M059J (cell line): ENCODE measurements at regions not wholly inside any gene's neighbourhood (a gene's known extent, or its start where the extent isn't known, plus 50 kb on each side); places are given as distances from the start of the nearest gene placed in this dataset.

ENCODE experiments used
- DNase-seq: peaks from one replicate; pipeline ENCODE4 v3.0.0-alpha.2; 2012; ENCODE audit warnings: low read depth

DNA sequence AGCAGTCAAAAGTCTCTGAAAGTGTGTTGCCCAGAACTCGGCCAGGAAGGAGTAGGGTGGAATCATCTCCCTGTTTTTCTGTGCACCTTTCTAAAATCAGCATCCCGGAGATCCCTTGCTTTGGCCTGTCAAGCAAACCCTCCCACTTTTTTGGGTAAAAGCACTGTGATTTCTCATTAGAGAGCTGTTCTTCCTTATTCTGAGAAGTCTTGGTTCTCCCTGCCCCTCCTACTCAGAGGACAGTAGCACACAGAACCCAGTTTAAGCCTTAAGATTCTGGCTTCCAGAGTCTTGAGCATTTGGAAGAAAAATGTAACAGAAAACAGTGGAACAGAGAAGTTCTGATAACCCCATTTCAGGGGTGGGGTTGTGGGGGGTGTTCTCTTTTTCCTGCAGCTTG, 52.6 kb upstream of the KATNAL1 start:
- no peak for DNase-seq

DNA sequence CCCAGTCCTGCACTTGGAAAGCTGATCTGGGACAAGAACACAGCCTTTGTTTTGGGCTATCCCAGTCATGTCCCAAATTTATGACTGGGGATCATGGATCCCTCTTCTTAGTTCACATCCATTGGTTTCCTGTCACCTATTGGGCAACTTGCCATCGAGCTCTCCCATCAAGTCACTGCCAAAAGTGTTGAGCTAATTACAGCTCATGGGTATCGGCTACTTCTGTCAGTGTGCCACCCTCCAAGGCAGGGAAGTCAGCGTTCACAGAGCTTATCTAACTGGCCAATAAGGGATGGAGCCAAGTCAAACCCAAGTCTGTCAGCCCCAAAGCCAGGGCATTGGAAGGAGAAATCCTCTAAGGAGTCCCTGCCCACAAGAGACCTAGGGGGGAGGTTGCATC, 53.2 kb upstream of the KATNAL1 start:
- no peak for DNase-seq

DNA sequence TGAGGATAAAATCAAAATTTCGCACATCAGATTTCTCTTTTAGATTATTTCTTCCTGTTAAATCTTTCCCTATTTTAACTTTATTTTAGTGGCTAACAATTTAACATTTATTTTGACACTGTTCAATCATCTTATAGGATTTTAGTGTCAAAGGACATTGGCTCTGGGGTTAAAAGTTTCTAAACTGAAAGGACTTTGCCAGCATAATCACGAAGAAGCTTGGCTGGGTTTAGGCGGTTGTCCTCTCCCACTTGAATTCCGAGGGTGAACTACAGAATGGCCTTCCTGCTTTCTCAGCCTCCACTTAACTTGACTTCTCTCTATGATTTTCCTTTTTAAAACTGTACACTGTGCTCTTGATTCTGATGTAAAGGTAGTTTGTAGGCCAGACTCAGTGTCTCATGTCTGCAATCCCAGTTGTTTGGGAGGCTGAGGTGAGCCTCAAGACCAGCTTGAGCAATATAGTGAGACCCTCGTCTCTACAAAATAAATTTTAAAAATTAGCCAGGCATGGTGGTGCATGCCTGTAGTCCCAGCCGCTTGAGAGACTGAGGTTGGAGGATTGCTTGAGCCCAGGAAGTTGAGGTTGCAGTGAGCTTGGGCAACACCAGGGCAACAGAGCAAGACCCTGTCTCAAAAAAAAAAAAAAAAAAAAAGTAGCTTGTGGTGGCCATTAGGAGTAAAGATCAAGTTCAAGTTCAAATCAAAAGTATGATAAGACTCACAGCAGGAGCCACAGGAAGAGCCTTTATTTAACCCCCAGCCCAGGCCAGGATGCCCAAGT, 54.8 kb upstream of the KATNAL1 start:
- no peak for DNase-seq

DNA sequence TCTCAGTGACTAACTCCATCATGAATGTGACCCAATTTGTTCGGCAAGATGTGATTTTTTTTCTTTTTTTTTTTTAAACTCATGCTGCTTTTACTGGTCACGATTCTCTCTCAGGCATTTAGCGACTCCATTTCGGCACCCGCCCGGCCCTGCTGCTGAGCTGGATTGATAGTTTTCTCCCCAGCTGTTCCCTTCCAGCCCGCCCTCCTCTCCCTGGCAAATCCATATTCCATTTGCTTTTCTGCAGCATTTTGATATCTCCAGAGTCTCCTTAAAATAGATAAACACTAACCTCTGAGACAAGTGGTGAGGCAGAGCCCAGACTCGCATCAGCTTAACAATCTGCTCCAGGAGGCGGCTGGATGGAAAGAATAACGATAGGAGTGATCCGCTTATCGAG, 55.5 kb upstream of the KATNAL1 start:
- no peak for DNase-seq

DNA sequence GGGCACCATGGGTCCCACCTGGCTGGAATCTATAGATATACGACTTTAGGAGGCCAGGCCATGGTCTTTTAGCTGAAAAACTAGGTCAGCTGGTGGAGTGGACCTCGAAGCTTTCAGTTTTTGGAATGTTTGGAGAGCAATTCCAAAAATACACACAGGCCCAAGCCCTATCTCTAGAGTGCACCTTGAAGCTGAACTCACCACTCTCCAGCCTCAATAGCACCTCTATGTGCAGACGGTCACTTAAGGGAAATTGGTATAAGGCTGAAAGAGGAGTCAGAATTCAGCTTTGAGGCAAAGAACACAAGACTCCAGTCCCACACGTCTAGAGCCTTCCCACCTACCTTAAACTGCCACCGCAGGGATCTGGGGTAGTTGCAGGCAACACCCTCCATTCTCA, 56.4 kb upstream of the KATNAL1 start:
- no peak for DNase-seq

DNA sequence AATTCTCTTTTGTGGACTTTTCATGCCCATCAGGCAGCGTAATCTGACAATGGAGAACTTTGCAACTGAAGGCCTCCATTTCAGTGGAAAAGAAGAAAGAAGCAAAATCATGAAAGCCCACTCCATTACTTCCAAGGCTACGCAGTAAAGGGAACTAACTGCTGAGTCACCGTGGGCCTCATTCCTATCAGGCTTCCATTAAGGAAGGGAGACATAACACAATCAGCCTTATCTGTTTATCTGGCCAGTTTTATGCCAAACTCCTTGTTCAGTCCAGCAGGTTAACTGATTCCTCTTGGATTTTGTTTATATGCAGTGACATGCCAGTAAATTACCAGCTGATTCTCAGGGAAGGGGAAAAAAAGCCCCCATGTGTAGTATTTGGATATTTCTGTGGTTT, 56.8 kb upstream of the KATNAL1 start:
- DNase-seq: peak; percentile 67

DNA sequence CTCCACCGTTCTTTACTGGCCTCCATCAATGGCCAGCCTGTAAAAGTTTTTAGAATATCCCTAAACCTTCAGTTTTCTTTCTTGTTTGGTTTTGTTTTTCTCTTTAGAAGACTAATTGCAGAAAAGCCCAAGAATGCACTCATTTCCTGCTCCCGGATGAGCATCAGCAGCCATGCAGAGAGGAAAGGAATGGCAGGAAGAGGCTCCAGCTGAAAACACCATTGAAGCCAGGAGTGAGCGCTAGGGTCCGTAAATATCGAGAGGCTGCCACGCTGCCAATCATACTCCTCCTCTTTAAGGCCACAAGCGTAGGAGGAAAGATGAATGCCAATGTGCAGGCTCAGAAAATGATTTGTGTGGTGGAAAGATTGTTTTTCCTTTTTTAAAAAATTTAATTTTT, 57.4 kb upstream of the UBE2L5 start:
- peak; percentile 42 for DNase-seq

DNA sequence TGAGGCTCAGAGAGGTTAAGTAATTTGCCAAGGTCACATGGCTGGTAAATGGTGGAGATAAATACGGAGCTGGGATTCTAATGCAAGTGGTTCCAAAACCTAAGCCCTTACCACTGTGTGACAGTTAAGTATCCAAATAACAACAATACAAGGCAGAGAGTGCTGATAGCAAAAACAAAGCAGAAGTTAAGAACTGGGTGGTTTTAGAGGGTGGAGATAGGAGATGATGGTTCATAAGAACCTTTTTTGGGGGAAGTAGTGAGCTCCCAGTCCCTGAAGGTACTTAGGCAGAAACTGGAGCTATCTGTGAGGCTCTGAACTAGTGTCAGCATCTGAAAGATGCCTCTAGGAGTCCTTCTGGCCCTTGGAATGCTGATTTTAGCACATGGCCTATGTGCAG, 56.2 kb upstream of the UBE2L5 start:
- DNase-seq: no peak

DNA sequence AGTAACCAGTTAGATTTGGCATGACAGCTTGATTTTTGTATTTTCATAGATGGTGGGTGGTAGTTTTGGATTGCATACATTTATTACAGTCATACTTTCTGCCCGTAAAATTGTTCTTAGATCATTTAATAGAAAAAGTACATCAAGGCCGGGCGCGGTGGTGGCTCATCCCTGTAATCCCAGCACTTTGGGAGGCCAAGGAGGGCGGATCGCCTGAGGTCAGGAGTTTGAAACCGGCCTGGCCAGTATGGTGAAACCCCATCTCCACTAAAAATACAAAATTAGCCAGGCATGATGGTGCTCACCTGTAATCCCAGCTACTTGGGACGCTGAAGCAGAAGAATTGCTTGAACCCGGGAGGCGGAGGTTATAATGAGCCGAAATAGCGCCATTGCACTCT, 55.0 kb upstream of the UBE2L5 start:
- no peak for DNase-seq

DNA sequence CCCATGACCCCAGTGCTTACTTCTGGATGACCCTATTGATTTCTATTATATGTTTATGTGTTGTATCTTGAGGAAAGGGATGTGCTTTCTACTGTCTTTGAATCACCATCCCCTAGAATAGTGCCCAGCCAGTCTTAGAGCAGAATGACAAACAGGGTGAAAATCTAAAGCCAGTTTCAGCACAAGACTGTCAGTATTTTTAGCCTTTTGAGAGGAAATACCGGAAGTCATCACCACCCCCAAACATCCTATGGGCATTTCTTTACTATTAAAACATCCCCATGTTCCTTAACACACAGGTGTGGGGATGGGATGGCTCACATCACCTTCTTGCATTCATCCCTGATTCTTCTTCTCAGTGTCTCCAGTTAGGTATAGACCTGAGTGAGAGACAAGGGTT, 52.1 kb upstream of the UBE2L5 start:
- DNase-seq: no peak

DNA sequence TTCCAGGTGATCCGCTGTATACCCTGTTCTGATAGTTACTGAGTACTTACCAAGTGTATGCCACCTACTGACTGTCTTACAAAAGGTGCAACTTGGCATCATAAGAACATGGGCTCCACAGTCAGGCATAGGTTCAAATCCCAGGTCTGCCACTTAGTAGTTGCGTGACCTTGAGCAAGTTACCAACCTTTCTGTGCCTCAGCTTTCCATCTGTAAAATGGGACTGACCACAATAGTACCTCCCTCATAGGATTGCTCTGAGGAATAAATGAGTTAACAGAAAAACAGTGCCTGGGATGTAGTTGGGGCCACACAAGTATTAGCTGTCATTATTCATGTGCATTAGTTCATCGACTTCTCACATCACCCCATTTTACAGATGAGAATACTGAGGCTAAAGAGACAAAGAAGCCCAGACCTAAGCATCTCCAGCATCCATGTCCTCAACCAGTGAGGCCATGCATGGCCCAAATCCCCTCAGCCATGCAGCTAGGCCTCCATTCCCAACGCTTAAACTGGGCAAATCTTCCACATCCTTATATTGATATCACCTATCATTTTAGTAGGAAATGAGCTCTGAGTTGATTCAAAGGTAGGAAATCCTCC, 51.3 kb upstream of the UBE2L5 start:
- no peak for DNase-seq

DNA sequence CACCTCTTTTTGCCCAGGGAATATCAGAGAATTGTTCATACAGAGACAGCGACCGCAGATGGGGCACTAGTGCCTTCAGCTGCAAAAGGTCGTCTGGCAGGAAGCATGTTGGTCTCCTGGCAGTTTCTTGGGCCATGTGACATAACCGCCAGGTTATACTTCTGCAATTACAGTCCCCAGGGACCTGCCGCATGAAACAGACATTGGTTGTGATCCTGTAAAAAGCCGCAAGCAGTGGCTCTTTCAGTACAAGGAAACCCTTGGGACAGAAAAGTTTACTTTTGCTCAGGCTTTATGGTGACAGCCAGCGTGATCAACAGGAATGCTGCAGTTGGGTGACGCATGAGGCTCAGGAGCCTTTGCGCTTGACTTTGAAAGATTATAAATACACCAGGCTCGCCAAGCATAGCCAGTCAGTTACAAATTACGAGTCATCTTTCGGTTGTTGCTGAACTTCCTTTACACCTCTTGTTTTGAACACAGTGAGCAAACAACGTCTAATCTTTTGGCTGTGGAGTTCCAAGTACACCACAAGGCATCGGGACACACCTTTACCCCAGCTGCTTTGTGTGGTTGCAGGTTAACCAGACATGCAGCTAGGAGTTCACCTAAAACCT, 50.5 kb upstream of the UBE2L5 start:
- DNase-seq: peak; percentile 71
